OCI-LY7 (cell line): ENCODE measurements at regions not wholly inside any gene's neighbourhood (a gene's known extent, or its start where the extent isn't known, plus 50 kb on each side); places are given as distances from the start of the nearest gene placed in this dataset.
A peak's percentile ranks its signal among the peaks of the same experiment; 100 is the strongest.

Experiments used
- BruUV-seq: library from RNA; stranded (reverse); fragments of 400-500 nt; replicated peaks from 2 replicates; lab custom pipeline; 2021; lab: Mats Ljungman, UMichigan
- CTCF ChIA-PET: fragments of 300-600 bp; sonication (Branson Sonifier 250); formaldehyde crosslinking; loops from one replicate; lab custom pipeline; 2022; ENCODE audit warnings: antibody characterized with exemption; ENCODE audit not compliant: unreplicated experiment; lab: Charles Lee
- POLR2A ChIA-PET: fragments of 300-600 bp; sonication (Branson Sonifier 250); formaldehyde crosslinking; loops from one replicate; lab custom pipeline; 2022; ENCODE audit warnings: antibody characterized with exemption; lab: Charles Lee
- DNase-seq: peaks from one replicate; pipeline ENCODE4 v3.0.0-alpha.2; 2015; ENCODE audit warnings: low spot score
- H2AFZ ChIP-seq: fragments of 200-600 bp; sonication (generic), shearing (Covaris generic); 2 replicates; pipeline ENCODE4 v1.6.1; 2014; ENCODE audit warnings: mild to moderate bottlenecking, antibody characterized with exemption, low read length, moderate library complexity
- H3K27ac ChIP-seq: fragments of 200-600 bp; sonication (generic); 2 replicates; pipeline ENCODE4 v1.5.1; 2014; ENCODE audit warnings: mixed run types, low read depth, mild to moderate bottlenecking, moderate library complexity, low read length, inconsistent platforms; ENCODE audit not compliant: poor library complexity, severe bottlenecking
- H3K36me3 ChIP-seq: fragments of 200-600 bp; sonication (generic); 2 replicates; pipeline ENCODE4 v1.6.1; 2014; ENCODE audit warnings: mild to moderate bottlenecking, antibody characterized with exemption, low read length, moderate library complexity, mixed read lengths; ENCODE audit not compliant: insufficient read depth
- H3K4me1 ChIP-seq: fragments of 200-600 bp; sonication (generic); 2 replicates; pipeline ENCODE4 v1.5.1; 2014; ENCODE audit warnings: mild to moderate bottlenecking, low read length; ENCODE audit not compliant: insufficient read depth, poor library complexity, severe bottlenecking
- H3K4me2 ChIP-seq: fragments of 200-600 bp; sonication (generic); 2 replicates; pipeline ENCODE4 v1.6.1; 2014; ENCODE audit warnings: mild to moderate bottlenecking, low read length
- H3K4me3 ChIP-seq: fragments of 200-600 bp; sonication (generic); 2 replicates; pipeline ENCODE4 v1.5.1; 2014; ENCODE audit warnings: mild to moderate bottlenecking, low read depth, low read length; ENCODE audit not compliant: poor library complexity, severe bottlenecking
- H3K79me2 ChIP-seq: fragments of 200-600 bp; sonication (generic); 2 replicates; pipeline ENCODE4 v1.6.1; 2016; ENCODE audit warnings: low read depth, mild to moderate bottlenecking, low read length, moderate library complexity, mixed read lengths; ENCODE audit not compliant: insufficient read depth
- H3K9me2 ChIP-seq: fragments of 200-600 bp; sonication (generic); 2 replicates; pipeline ENCODE4 v1.6.1; 2016; ENCODE audit warnings: mild to moderate bottlenecking, low read length, mixed read lengths; ENCODE audit not compliant: insufficient read depth
- H3K9me3 ChIP-seq: fragments of 200-600 bp; sonication (generic); 2 replicates; pipeline ENCODE4 v1.6.1; 2014; ENCODE audit warnings: mild to moderate bottlenecking, mixed run types, low read length, mixed read lengths
- H4K20me1 ChIP-seq: fragments of 200-600 bp; sonication (generic); 2 replicates; pipeline ENCODE4 v1.6.1; 2014; ENCODE audit warnings: mild to moderate bottlenecking, antibody characterized with exemption, low read length, moderate library complexity, mixed read lengths; ENCODE audit not compliant: insufficient read depth
- CTCF ChIP-seq: fragments of 200-600 bp; sonication (generic); conservative IDR thresholded peaks from 2 replicates; pipeline ENCODE4 v1.5.1; 2014; ENCODE audit warnings: mild to moderate bottlenecking, antibody characterized with exemption, low read length, moderate library complexity, mixed read lengths
- EZH2phosphoT487 ChIP-seq: fragments of 200-600 bp; sonication (generic); IDR thresholded peaks from 2 replicates; pipeline ENCODE4 v1.6.1; 2018; ENCODE audit warnings: low read depth, borderline replicate concordance, mild to moderate bottlenecking, mixed run types, antibody characterized with exemption, low read length, moderate library complexity, mixed read lengths
- intact Hi-C: fragments of 100-400 bp; cut with micrococcal nuclease; formaldehyde crosslinking; loops from one replicate; pipeline ENCODE4 v1.10.0; 2022; ENCODE audit not compliant: unreplicated experiment

GRCh38 chr4:92012899-92013867, 290.6 kb upstream of the GRID2 start:
- intact Hi-C loops = no loop called here
- DNase-seq = no peak
- no peaks in the 10 kb centered on the region for H4K20me1 ChIP-seq
- no peaks in the 10 kb centered on the region for H3K9me2 ChIP-seq
- no peaks in the 10 kb centered on the region for H3K79me2 ChIP-seq
- H3K36me3 ChIP-seq = no peaks in the 10 kb centered on the region
- BruUV-seq = no TSS peak
- no peak overlapping the region for H3K4me2 ChIP-seq
- CTCF ChIA-PET = no interaction called here
- H3K4me3 ChIP-seq = no peak overlapping the region
- no peak overlapping the region for H3K27ac ChIP-seq
- POLR2A ChIA-PET = no interaction called here
- H3K9me3 ChIP-seq = no peaks in the 10 kb centered on the region
- 0 out of 2 replicates have a peak, but pooled peaks have one; percentile 21 for TF ChIP-seq CTCF
- TF ChIP-seq EZH2phosphoT487 = no peak
- no peaks in the 10 kb centered on the region for H3K4me1 ChIP-seq
- no peak overlapping the region for H2AFZ ChIP-seq

GRCh38 chr4:92014067-92014466, 289.7 kb upstream of the GRID2 start:
- Histone ChIP-seq H2AFZ (no peak overlapping the region), H3K9me2 (no peaks in the 10 kb centered on the region), H4K20me1 (no peaks in the 10 kb centered on the region), H3K79me2 (no peaks in the 10 kb centered on the region), H3K9me3 (no peaks in the 10 kb centered on the region), H3K4me1 (no peaks in the 10 kb centered on the region), H3K27ac (no peak overlapping the region), H3K4me2 (no peak overlapping the region), H3K36me3 (no peaks in the 10 kb centered on the region), H3K4me3 (no peak overlapping the region)
- no TSS peak for BruUV-seq
- TF ChIP-seq EZH2phosphoT487 = no peak
- TF ChIP-seq CTCF = no peak
- POLR2A ChIA-PET = no interaction called here
- DNase-seq = no peak
- intact Hi-C loops = no loop called here
- CTCF ChIA-PET = no interaction called here

- Histone ChIP-seq H3K9me3 (no peaks in the 10 kb centered on the region), H3K36me3 (no peaks in the 10 kb centered on the region), H3K4me1 (no peaks in the 10 kb centered on the region), H4K20me1 (no peaks in the 10 kb centered on the region), H3K9me2 (no peaks in the 10 kb centered on the region), H3K4me2 (no peak overlapping the region), H3K4me3 (no peak overlapping the region), H2AFZ (no peak overlapping the region), H3K27ac (no peak overlapping the region), H3K79me2 (no peaks in the 10 kb centered on the region)
- intact Hi-C loops = no loop called here
- CTCF ChIA-PET = no interaction called here
- POLR2A ChIA-PET = no interaction called here
- TF ChIP-seq EZH2phosphoT487 (no peak), CTCF (no peak)
- no TSS peak for BruUV-seq
- DNase-seq = no peak
These were observed 282.6 kb upstream of the GRID2 start for GRCh38 chr4:92021203-92021602.
